HS-27A (cell line): ENCODE measurements at regions not wholly inside any gene's neighbourhood (a gene's known extent, or its start where the extent isn't known, plus 50 kb on each side); places are given as distances from the start of the nearest gene placed in this dataset.
"Not testable (repeated sequence)": the region's sequence is repeated elsewhere in the genome, so short reads cannot be mapped to it uniquely, and the experiment has no call there.

ENCODE experiments used
- DNase-seq: peaks from one replicate; pipeline ENCODE4 v3.0.0-alpha.2; 2012; ENCODE audit warnings: low read depth, missing footprints

- no peak for DNase-seq
Measured at GRCh38 chr14:71566276-71566675, 366.0 kb upstream of the RGS6 start.

GRCh38 chr14:71567499-71568133 is 364.6 kb upstream of the RGS6 start:
- not testable (repeated sequence) for DNase-seq

GRCh38 chr14:71574976-71575375 is 357.3 kb upstream of the RGS6 start:
- peak; percentile 57 for DNase-seq

GRCh38 chr14:71576472-71576871 is 355.8 kb upstream of the RGS6 start:
- no peak for DNase-seq

GRCh38 chr14:71579331-71579730 is 352.9 kb upstream of the RGS6 start:
- no peak for DNase-seq

- peak; percentile 15 for DNase-seq
Measured at GRCh38 chr14:71582705-71583104, 349.5 kb upstream of the RGS6 start.

GRCh38 chr14:71583194-71583593 is 349.0 kb upstream of the RGS6 start:
- DNase-seq: no peak

GRCh38 chr14:71583705-71584104 is 348.5 kb upstream of the RGS6 start:
- DNase-seq: no peak

- DNase-seq: no peak
Measured at GRCh38 chr14:71585361-71585760, 346.9 kb upstream of the RGS6 start.

- no peak for DNase-seq
Measured at GRCh38 chr14:71586131-71586897, 345.9 kb upstream of the RGS6 start.

GRCh38 chr14:71588028-71588427 is 344.2 kb upstream of the RGS6 start:
- DNase-seq: no peak

- DNase-seq: no peak
Measured at GRCh38 chr14:71588576-71589215, 343.5 kb upstream of the RGS6 start.

GRCh38 chr14:71589609-71590008 is 342.6 kb upstream of the RGS6 start:
- no peak for DNase-seq

GRCh38 chr14:71590131-71590530 is 342.1 kb upstream of the RGS6 start:
- DNase-seq: no peak

GRCh38 chr14:71591231-71591630 is 341.0 kb upstream of the RGS6 start:
- no peak for DNase-seq

GRCh38 chr14:71591929-71592328 is 340.3 kb upstream of the RGS6 start:
- DNase-seq: peak; percentile 45

GRCh38 chr14:71592361-71592760 is 339.9 kb upstream of the RGS6 start:
- DNase-seq: no peak

GRCh38 chr14:71593966-71594365 is 338.3 kb upstream of the RGS6 start:
- no peak for DNase-seq

GRCh38 chr14:71594821-71595220 is 337.4 kb upstream of the RGS6 start:
- no peak for DNase-seq

GRCh38 chr14:71595441-71595840 is 336.8 kb upstream of the RGS6 start:
- no peak for DNase-seq

GRCh38 chr14:71597287-71597920 is 334.8 kb upstream of the RGS6 start:
- DNase-seq: no peak

- no peak for DNase-seq
Measured at GRCh38 chr14:71597955-71598660, 334.1 kb upstream of the RGS6 start.
